Spleen (tissue), 7 donors: ENCODE measurements at regions not wholly inside any gene's neighbourhood (a gene's known extent, or its start where the extent isn't known, plus 50 kb on each side); places are given as distances from the start of the nearest gene placed in this dataset.

Experiments used
- CTCF ChIP-seq, 11 experiments: fragments of 200-600 bp in 7 of 11; fragments of 450-650 bp in 4 of 11; sonication (generic) in 4 of 11; IDR thresholded peaks in 8 of 11; conservative IDR thresholded peaks in 3 of 11; 1 replicate in 7 of 11; 2 replicates in 4 of 11; pipeline versions ENCODE4 v1.4.0 to v1.8.0; 2016 to 2021; ENCODE audit warnings: antibody characterized with exemption in 11 of 11, inconsistent platforms in 4 of 11, mild to moderate bottlenecking in 1 of 11
- POLR2A ChIP-seq, 3 donors: fragments of 450-650 bp; IDR thresholded peaks; one replicate each; pipeline ENCODE4 v1.5.1; 2017; ENCODE audit warnings: antibody characterized with exemption in 3 of 3, mild to moderate bottlenecking in 1 of 3
- POLR2AphosphoS5 ChIP-seq, 3 donors: sonication (generic); formaldehyde crosslinking; IDR thresholded peaks; one replicate each; pipeline ENCODE4 v1.5.1; 2017; ENCODE audit warnings: antibody characterized with exemption in 3 of 3
- donor health status: DM: no; HTN: no; CAD: no; lungs with moderate emphysema.
- donor health status: DM: no; HTN: no; CAD: no.
- donor health status: DM: no; HTN: no; CAD: no.

- TF ChIP-seq CTCF (IDR thresholded peaks at IDR 0.05 in 8 of 11, conservative IDR thresholded peaks at IDR 0.05 in 3 of 11) (no peak), POLR2A (IDR thresholded peaks at IDR 0.05) (no peak), POLR2AphosphoS5 (IDR thresholded peaks at IDR 0.05) (no peak)
Observed at GRCh38 chr3:16108424-16108823, 66.1 kb upstream of the GALNT15 start.
